ENCODE measurements at regions not wholly inside any gene's neighbourhood (a gene's known extent, or its start where the extent isn't known, plus 50 kb on each side); places are given as distances from the start of the nearest gene placed in this dataset.

- DNase-seq = no peak
Observed at GRCh38 chr14:98751110-98751509, 520.9 kb downstream of the BCL11B start.

GRCh38 chr14:98752660-98753059 is 519.3 kb downstream of the BCL11B start:
- DNase-seq = no peak

- DNase-seq = no peak
Observed at GRCh38 chr14:98754343-98755020, 517.5 kb downstream of the BCL11B start.

- DNase-seq = no peak
Observed at GRCh38 chr14:98756749-98757148, 515.2 kb downstream of the BCL11B start.

- no peak for DNase-seq
Observed at GRCh38 chr14:98758440-98758839, 513.6 kb downstream of the BCL11B start.

GRCh38 chr14:98761993-98762392 is 510.0 kb downstream of the BCL11B start:
- no peak for DNase-seq

- no peak for DNase-seq
Observed at GRCh38 chr14:98766818-98767217, 505.2 kb downstream of the BCL11B start.

- no peak for DNase-seq
Observed at GRCh38 chr14:98769326-98769725, 502.7 kb downstream of the BCL11B start.

- DNase-seq = no peak
Observed at GRCh38 chr14:98770151-98770550, 501.8 kb downstream of the BCL11B start.

- no peak for DNase-seq
Observed at GRCh38 chr14:98773814-98774213, 498.2 kb downstream of the BCL11B start.

- DNase-seq = no peak
Observed at GRCh38 chr14:98775892-98776291, 496.1 kb downstream of the BCL11B start.

GRCh38 chr14:98782062-98782461 is 489.9 kb downstream of the BCL11B start:
- DNase-seq = no peak

GRCh38 chr14:98785578-98785977 is 486.4 kb downstream of the BCL11B start:
- no peak for DNase-seq

GRCh38 chr14:98786456-98786855 is 485.5 kb downstream of the BCL11B start:
- no peak for DNase-seq

GRCh38 chr14:98791661-98792060 is 480.3 kb downstream of the BCL11B start:
- no peak for DNase-seq

GRCh38 chr14:98792171-98792570 is 479.8 kb downstream of the BCL11B start:
- no peak for DNase-seq

GRCh38 chr14:98798099-98798498 is 473.9 kb downstream of the BCL11B start:
- DNase-seq = no peak

- no peak for DNase-seq
Observed at GRCh38 chr14:98799891-98800290, 472.1 kb downstream of the BCL11B start.

GRCh38 chr14:98802044-98802443 is 470.0 kb downstream of the BCL11B start:
- no peak for DNase-seq

- no peak for DNase-seq
Observed at GRCh38 chr14:98803196-98803595, 468.8 kb downstream of the BCL11B start.

GRCh38 chr14:98808494-98809407 is 463.2 kb downstream of the BCL11B start:
- DNase-seq = no peak

- no peak for DNase-seq
Observed at GRCh38 chr14:98816195-98816594, 455.8 kb downstream of the BCL11B start.

- DNase-seq = no peak
Observed at GRCh38 chr14:98816720-98817119, 455.3 kb downstream of the BCL11B start.
